RWPE2 (cell line): ENCODE measurements at regions not wholly inside any gene's neighbourhood (a gene's known extent, or its start where the extent isn't known, plus 50 kb on each side); places are given as distances from the start of the nearest gene placed in this dataset.

Source experiments
- ATAC-seq: fragments of 200-7000 bp; cut with Tn5 transposase; 3 replicates; pipeline ENCODE4 v1.9.1; 2021; ENCODE audit warnings: low read depth
- DNase-seq: peaks from one replicate; pipeline ENCODE4 v3.0.0-alpha.2; 2020; ENCODE audit warnings: low spot score
- H3K27ac ChIP-seq: fragments of 450-650 bp; 2 replicates; pipeline ENCODE4 v1.5.1; 2017; ENCODE audit warnings: mild to moderate bottlenecking; ENCODE audit not compliant: poor library complexity, severe bottlenecking
- H3K27me3 ChIP-seq: fragments of 250-450 bp; sonication (Bioruptor Pico); 2 replicates; pipeline ENCODE4 v1.5.1; 2021; ENCODE audit warnings: mild to moderate bottlenecking, moderate library complexity; ENCODE audit not compliant: insufficient read depth, poor library complexity, severe bottlenecking
- H3K36me3 ChIP-seq: fragments of 250-450 bp; sonication (Bioruptor Pico); 2 replicates; pipeline ENCODE4 v1.5.1; 2020; ENCODE audit warnings: low read depth, mild to moderate bottlenecking, moderate library complexity
- H3K4me1 ChIP-seq: fragments of 250-450 bp; sonication (Bioruptor Pico); 2 replicates; pipeline ENCODE4 v1.5.1; 2021; ENCODE audit warnings: mild to moderate bottlenecking, moderate library complexity; ENCODE audit not compliant: insufficient read depth, poor library complexity, severe bottlenecking
- H3K4me3 ChIP-seq: fragments of 250-450 bp; sonication (Bioruptor Pico); 2 replicates; pipeline ENCODE4 v1.5.1; 2021; ENCODE audit warnings: mild to moderate bottlenecking, moderate library complexity; ENCODE audit not compliant: severe bottlenecking
- H3K9me3 ChIP-seq: fragments of 250-450 bp; sonication (Bioruptor Pico); 2 replicates; pipeline ENCODE4 v1.5.1; 2021; ENCODE audit warnings: mild to moderate bottlenecking, moderate library complexity; ENCODE audit not compliant: severe bottlenecking
- CTCF ChIP-seq: fragments of 450-650 bp; IDR thresholded peaks from one replicate; pipeline ENCODE4 v1.5.1; 2017; ENCODE audit warnings: mild to moderate bottlenecking, moderate library complexity; ENCODE audit not compliant: poor library complexity, severe bottlenecking

GRCh38 chr3:103048068-103048722, 613.4 kb downstream of the ZPLD1 start:
- H3K9me3 ChIP-seq = no peaks in the 10 kb centered on the region
- no peak overlapping the region for H3K4me3 ChIP-seq
- peaks cover 3% of the 10 kb centered on the region for H3K27me3 ChIP-seq
- TF ChIP-seq CTCF = no peak
- no peaks in the 10 kb centered on the region for H3K36me3 ChIP-seq
- DNase-seq (no peak), ATAC-seq (no peak)
- H3K4me1 ChIP-seq = no peaks in the 10 kb centered on the region
- H3K27ac ChIP-seq = no peak overlapping the region

- no peaks in the 10 kb centered on the region for H3K9me3 ChIP-seq
- no peak overlapping the region for H3K4me3 ChIP-seq
- DNase-seq (no peak), ATAC-seq (no peak)
- no peaks in the 10 kb centered on the region for H3K27me3 ChIP-seq
- H3K27ac ChIP-seq = no peak overlapping the region
- no peaks in the 10 kb centered on the region for H3K4me1 ChIP-seq
- TF ChIP-seq CTCF = no peak
- no peaks in the 10 kb centered on the region for H3K36me3 ChIP-seq
Observed at GRCh38 chr3:103052236-103052830, 617.5 kb downstream of the ZPLD1 start.

GRCh38 chr3:103055021-103055520, 620.3 kb downstream of the ZPLD1 start:
- Histone ChIP-seq H3K4me3 (no peak overlapping the region), H3K27ac (no peak overlapping the region), H3K9me3 (no peaks in the 10 kb centered on the region), H3K27me3 (no peaks in the 10 kb centered on the region), H3K36me3 (no peaks in the 10 kb centered on the region), H3K4me1 (no peaks in the 10 kb centered on the region)
- TF ChIP-seq CTCF = no peak
- no peak for ATAC-seq
- no peak for DNase-seq

GRCh38 chr3:103056542-103056941, 621.7 kb downstream of the ZPLD1 start:
- Histone ChIP-seq H3K4me1 (no peaks in the 10 kb centered on the region), H3K4me3 (no peak overlapping the region), H3K27me3 (no peaks in the 10 kb centered on the region), H3K9me3 (no peaks in the 10 kb centered on the region), H3K36me3 (no peaks in the 10 kb centered on the region), H3K27ac (no peak overlapping the region)
- DNase-seq = no peak
- ATAC-seq = no peak
- no peak for TF ChIP-seq CTCF

- DNase-seq (no peak), ATAC-seq (no peak; the same call in 2 of the 3 replicates)
- H3K27ac ChIP-seq = no peak overlapping the region
- H3K36me3 ChIP-seq = no peaks in the 10 kb centered on the region
- H3K4me1 ChIP-seq = no peaks in the 10 kb centered on the region
- no peak overlapping the region for H3K4me3 ChIP-seq
- no peaks in the 10 kb centered on the region for H3K9me3 ChIP-seq
- H3K27me3 ChIP-seq = no peaks in the 10 kb centered on the region
- TF ChIP-seq CTCF = no peak
Observed at GRCh38 chr3:103057003-103057402, 622.2 kb downstream of the ZPLD1 start.
